ENCODE measurements at regions not wholly inside any gene's neighbourhood (a gene's known extent, or its start where the extent isn't known, plus 50 kb on each side); places are given as distances from the start of the nearest gene placed in this dataset.
A peak's percentile ranks its signal among the peaks of the same experiment; 100 is the strongest.

- TF ChIP-seq POLR2A (IDR thresholded peaks at IDR 0.05) (no peak), CTCF (IDR thresholded peaks at IDR 0.05 in 4 of 5, conservative IDR thresholded peaks at IDR 0.05 in 1 of 5) (no peak)
- no peaks in the 10 kb centered on the region for H3K36me3 ChIP-seq
- H3K9me3 ChIP-seq = no peaks in the 10 kb centered on the region
- DNase-seq = no peak
- in situ Hi-C loops (cut with MboI; ENCODE audit: low sequenced_read_pairs in 4 of 4) = no loop called here
- ATAC-seq = no peak
- H3K27me3 ChIP-seq = no peaks in the 10 kb centered on the region
- H3K4me1 ChIP-seq = peaks cover 0 to 3% of the 10 kb centered on the region in 2 donors
- no peak overlapping the region for H3K4me3 ChIP-seq
- no peak overlapping the region for H3K27ac ChIP-seq
- intact Hi-C loops (cut with DNase I; ENCODE audit: low total_unique reads) = no loop called here
Measured at GRCh38 chr5:57734296-57734695, 251.7 kb upstream of the ACTBL2 start.

- H3K9me3 ChIP-seq = peaks cover 0 to 6% (median 0%) of the 10 kb centered on the region in 3 donors
- in situ Hi-C loops (cut with MboI; ENCODE audit: low sequenced_read_pairs in 4 of 4) = no loop called here
- TF ChIP-seq POLR2A (IDR thresholded peaks at IDR 0.05) (no peak), CTCF (IDR thresholded peaks at IDR 0.05 in 4 of 5, conservative IDR thresholded peaks at IDR 0.05 in 1 of 5) (no peak)
- ATAC-seq (no peak), DNase-seq (no peak)
- no peak overlapping the region for H3K4me3 ChIP-seq
- H3K27me3 ChIP-seq = no peaks in the 10 kb centered on the region
- H3K36me3 ChIP-seq = no peaks in the 10 kb centered on the region
- intact Hi-C loops (cut with DNase I; ENCODE audit: low total_unique reads) = no loop called here
- peaks cover 5 to 13% of the 10 kb centered on the region in 2 donors for H3K4me1 ChIP-seq
- no peak overlapping the region for H3K27ac ChIP-seq
Measured at GRCh38 chr5:57727591-57727990, 245.0 kb upstream of the ACTBL2 start.

GRCh38 chr5:57725658-57726504 lies 243.3 kb upstream of the ACTBL2 start:
- H3K9me3 ChIP-seq = peaks cover 0 to 6% (median 0%) of the 10 kb centered on the region in 3 donors
- intact Hi-C loops (cut with DNase I; ENCODE audit: low total_unique reads) (no loop called here), in situ Hi-C loops (cut with MboI; ENCODE audit: low sequenced_read_pairs in 4 of 4) (no loop called here)
- ATAC-seq (peak; percentile 85 to 92), DNase-seq (peak in 1 of 2 donors; percentile 15)
- H3K4me1 ChIP-seq = peaks cover 5 to 13% of the 10 kb centered on the region in 2 donors
- H3K27ac ChIP-seq = peak overlapping the region; percentile 14 to 60 (median 48)
- no peaks in the 10 kb centered on the region for H3K27me3 ChIP-seq
- H3K36me3 ChIP-seq = no peaks in the 10 kb centered on the region
- TF ChIP-seq POLR2A (IDR thresholded peaks at IDR 0.05) (no peak), CTCF (IDR thresholded peaks at IDR 0.05 in 4 of 5, conservative IDR thresholded peaks at IDR 0.05 in 1 of 5) (no peak)
- no peak overlapping the region for H3K4me3 ChIP-seq

GRCh38 chr5:57724836-57725235 lies 242.2 kb upstream of the ACTBL2 start:
- no peak for TF ChIP-seq CTCF (IDR thresholded peaks at IDR 0.05 in 4 of 5, conservative IDR thresholded peaks at IDR 0.05 in 1 of 5)
- TF ChIP-seq POLR2A (IDR thresholded peaks at IDR 0.05) = no peak
- no peaks in the 10 kb centered on the region for H3K27me3 ChIP-seq
- no peak for DNase-seq
- ATAC-seq = no peak
- H3K36me3 ChIP-seq = no peaks in the 10 kb centered on the region
- intact Hi-C loops (cut with DNase I; ENCODE audit: low total_unique reads) = no loop called here
- H3K4me1 ChIP-seq = peaks cover 5 to 13% of the 10 kb centered on the region in 2 donors
- in situ Hi-C loops (cut with MboI; ENCODE audit: low sequenced_read_pairs in 4 of 4) = no loop called here
- no peak overlapping the region for H3K4me3 ChIP-seq
- no peak overlapping the region for H3K27ac ChIP-seq
- peaks cover 0 to 6% (median 0%) of the 10 kb centered on the region in 3 donors for H3K9me3 ChIP-seq
